Activated CD8-positive, alpha-beta T cell treated with anti-CD3 and anti-CD28 coated beads, Interleukin-2, amount 10 ng/mL, durations not matched to agents 7 days and 5 days (primary cell): ENCODE measurements at regions not wholly inside any gene's neighbourhood (a gene's known extent, or its start where the extent isn't known, plus 50 kb on each side); places are given as distances from the start of the nearest gene placed in this dataset.

Experiments used
- ATAC-seq: fragments of 150-1000 bp; cut with Tn5 transposase; one replicate; pipeline ENCODE4 v1.10.0; 2021; ENCODE audit warnings: moderate library complexity
- CTCF ChIA-PET: fragments of 350-600 bp; sonication (Branson Sonifier 250); formaldehyde crosslinking; loops from one replicate; lab custom pipeline; 2021; ENCODE audit warnings: antibody characterized with exemption; lab: Charles Lee
- POLR2A ChIA-PET: fragments of 350-600 bp; sonication (Branson Sonifier 250); formaldehyde crosslinking; loops from one replicate; lab custom pipeline; 2021; ENCODE audit warnings: antibody characterized with exemption; lab: Charles Lee
- DNase-seq: peaks from one replicate; pipeline ENCODE4 v3.0.0-alpha.2; 2020
- H3K27ac Mint-ChIP-seq: one replicate; pipeline ENCODE4 v1.8.0; 2021; ENCODE audit warnings: mild to moderate bottlenecking, mixed read lengths
- H3K27me3 Mint-ChIP-seq: one replicate; pipeline ENCODE4 v1.8.0; 2021; ENCODE audit warnings: low read depth, mixed read lengths
- H3K36me3 Mint-ChIP-seq: one replicate; pipeline ENCODE4 v1.8.0; 2021; ENCODE audit warnings: low read depth, mixed read lengths
- H3K4me1 Mint-ChIP-seq: one replicate; pipeline ENCODE4 v1.8.0; 2021; ENCODE audit warnings: low read depth, mixed read lengths
- H3K4me3 Mint-ChIP-seq: one replicate; pipeline ENCODE4 v1.8.0; 2021; ENCODE audit warnings: mild to moderate bottlenecking, mixed read lengths
- H3K9me3 Mint-ChIP-seq: one replicate; pipeline ENCODE4 v1.8.0; 2022; ENCODE audit warnings: mixed read lengths; ENCODE audit not compliant: insufficient read depth

DNA sequence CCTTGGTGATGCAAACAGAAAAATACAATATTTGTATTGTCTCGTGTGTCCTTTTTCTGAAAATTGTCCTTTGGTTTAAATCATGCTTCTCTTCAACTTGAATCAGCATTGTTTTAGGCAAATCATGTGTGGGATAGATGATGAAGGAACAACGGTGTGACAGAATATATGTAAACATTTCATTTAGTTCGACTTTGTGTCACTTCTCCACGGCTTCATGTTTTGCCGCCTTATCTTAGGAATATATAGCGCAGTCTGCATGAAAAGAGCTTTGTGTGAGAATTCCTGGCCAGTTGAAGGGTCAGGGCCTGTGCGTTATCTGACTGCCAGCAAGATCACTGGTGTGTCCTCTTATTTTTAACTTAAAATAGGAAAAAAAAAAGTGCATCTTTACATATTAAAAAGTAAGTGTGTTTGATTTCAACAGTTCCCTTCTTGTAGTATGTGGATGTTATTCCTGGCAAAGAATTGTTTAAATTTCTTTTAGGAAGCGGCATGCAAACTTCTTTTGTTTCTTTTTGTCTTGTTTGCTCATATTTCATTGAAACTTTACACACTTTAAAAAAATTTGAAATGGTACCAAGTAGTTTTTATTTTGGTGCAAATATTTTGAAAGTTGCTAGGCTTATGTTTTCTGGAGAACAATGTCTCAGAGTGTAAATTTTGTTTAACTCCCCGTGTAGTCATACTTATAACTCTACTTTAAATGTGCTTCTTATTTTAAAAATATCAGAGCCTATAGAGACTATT is 465.2 kb downstream of the USP25 start:
- ChIA-PET CTCF (no interaction called here), POLR2A (no interaction called here)
- ATAC-seq (no peak), DNase-seq (no peak)
- H3K36me3 Mint-ChIP-seq: no peaks in the 10 kb centered on the region
- H3K27me3 Mint-ChIP-seq: peaks cover 7% of the 10 kb centered on the region
- no peak overlapping the region for H3K4me3 Mint-ChIP-seq
- peaks cover 4% of the 10 kb centered on the region for H3K9me3 Mint-ChIP-seq
- no peak overlapping the region for H3K27ac Mint-ChIP-seq
- H3K4me1 Mint-ChIP-seq: no peaks in the 10 kb centered on the region

- no peak for ATAC-seq
- H3K4me3 Mint-ChIP-seq: no peak overlapping the region
- H3K27me3 Mint-ChIP-seq: peaks cover 7% of the 10 kb centered on the region
- no peaks in the 10 kb centered on the region for H3K36me3 Mint-ChIP-seq
- no peak overlapping the region for H3K27ac Mint-ChIP-seq
- H3K4me1 Mint-ChIP-seq: no peaks in the 10 kb centered on the region
- no peaks in the 10 kb centered on the region for H3K9me3 Mint-ChIP-seq
- CTCF ChIA-PET: no interaction called here
- POLR2A ChIA-PET: no interaction called here
- DNase-seq: no peak
Observed at GRCh38 chr21:16195538-16195910, 465.7 kb downstream of the USP25 start.

DNA sequence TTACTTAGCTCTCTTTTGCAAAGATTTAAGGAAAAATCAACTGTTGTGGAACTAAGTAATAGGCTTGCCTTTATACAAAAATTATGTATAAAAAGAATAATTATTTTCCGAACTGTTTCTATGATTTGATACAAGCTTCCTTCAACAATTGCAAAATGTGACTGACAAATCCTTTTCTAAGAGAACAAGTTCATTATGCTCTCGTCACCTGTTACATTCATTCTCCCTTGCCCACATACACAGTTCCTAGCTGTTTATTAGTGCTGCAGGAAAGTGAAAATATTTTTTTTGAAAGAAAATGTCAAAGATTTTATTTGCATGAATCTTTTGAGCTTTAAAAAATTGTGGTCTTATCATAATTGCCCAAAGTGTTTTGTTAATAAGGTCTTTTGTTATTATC is 466.2 kb downstream of the USP25 start:
- Mint-ChIP-seq H3K36me3 (no peaks in the 10 kb centered on the region), H3K4me3 (no peak overlapping the region), H3K27ac (no peak overlapping the region), H3K4me1 (no peaks in the 10 kb centered on the region), H3K9me3 (no peaks in the 10 kb centered on the region), H3K27me3 (peaks cover 7% of the 10 kb centered on the region)
- ATAC-seq (no peak), DNase-seq (no peak)
- POLR2A ChIA-PET: no interaction called here
- CTCF ChIA-PET: no interaction called here

DNA sequence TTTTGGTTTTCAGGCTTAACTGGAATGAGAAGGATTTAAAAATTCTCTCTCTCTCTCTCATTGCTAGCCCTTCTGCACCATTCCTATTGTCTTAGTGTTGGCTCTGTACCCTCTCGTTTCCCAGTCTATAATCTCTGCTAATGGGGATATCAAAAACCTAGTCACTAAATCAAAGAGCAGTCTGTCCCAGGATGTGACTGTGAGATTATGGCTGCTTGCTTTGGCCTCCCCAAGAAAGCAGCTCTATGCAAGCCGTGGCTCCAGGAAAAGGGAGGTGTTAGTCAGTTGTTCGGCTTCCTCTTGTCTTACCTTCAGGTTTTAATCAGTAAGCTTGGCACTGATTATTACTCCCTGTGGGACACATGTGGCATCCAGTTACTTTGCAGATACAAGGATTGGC is 468.8 kb downstream of the USP25 start:
- no peak overlapping the region for H3K27ac Mint-ChIP-seq
- no peak for DNase-seq

GRCh38 chr21:16199539-16199938 is 469.8 kb downstream of the USP25 start:
- Mint-ChIP-seq H3K27me3 (peaks cover 4% of the 10 kb centered on the region), H3K36me3 (no peaks in the 10 kb centered on the region), H3K4me3 (no peak overlapping the region), H3K4me1 (no peaks in the 10 kb centered on the region), H3K9me3 (no peaks in the 10 kb centered on the region), H3K27ac (no peak overlapping the region)
- ChIA-PET CTCF (no interaction called here), POLR2A (no interaction called here)
- DNase-seq (no peak), ATAC-seq (no peak)

More for the DNA sequence above, 468.8 kb downstream of the USP25 start:
- Mint-ChIP-seq H3K27me3 (peaks cover 7% of the 10 kb centered on the region), H3K4me3 (no peak overlapping the region), H3K9me3 (no peaks in the 10 kb centered on the region), H3K4me1 (no peaks in the 10 kb centered on the region), H3K36me3 (no peaks in the 10 kb centered on the region)
- ATAC-seq: no peak
- ChIA-PET CTCF (no interaction called here), POLR2A (no interaction called here)

GRCh38 chr21:16201718-16202117 is 471.9 kb downstream of the USP25 start:
- DNase-seq: no peak
- no peak for ATAC-seq
- no peak overlapping the region for H3K4me3 Mint-ChIP-seq
- CTCF ChIA-PET: no interaction called here
- POLR2A ChIA-PET: no interaction called here
- no peaks in the 10 kb centered on the region for H3K4me1 Mint-ChIP-seq
- no peak overlapping the region for H3K27ac Mint-ChIP-seq
- H3K27me3 Mint-ChIP-seq: no peaks in the 10 kb centered on the region
- no peaks in the 10 kb centered on the region for H3K36me3 Mint-ChIP-seq
- H3K9me3 Mint-ChIP-seq: no peaks in the 10 kb centered on the region

DNA sequence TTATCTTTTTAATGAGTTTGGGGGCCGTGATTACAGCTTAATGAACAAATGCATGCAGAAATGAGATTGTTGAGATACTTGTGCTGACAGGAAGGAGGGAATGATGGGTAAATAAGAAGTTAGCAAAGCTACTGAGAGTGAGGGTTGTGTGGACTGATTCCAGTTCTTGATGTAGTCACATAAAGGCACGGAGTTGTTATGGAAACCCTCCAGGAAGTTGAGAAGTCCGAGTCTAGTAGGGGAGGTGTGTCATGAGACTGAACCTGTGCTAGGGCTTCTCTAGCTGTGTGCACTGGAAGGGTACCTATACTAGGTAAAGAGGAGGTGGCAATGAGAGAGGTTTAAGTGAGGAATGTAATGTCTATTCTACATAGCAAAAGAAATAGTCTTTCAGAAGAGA is 475.7 kb downstream of the USP25 start:
- DNase-seq: no peak
- ChIA-PET CTCF (no interaction called here), POLR2A (no interaction called here)
- Mint-ChIP-seq H3K9me3 (no peaks in the 10 kb centered on the region), H3K27ac (no peak overlapping the region), H3K4me3 (no peak overlapping the region), H3K4me1 (no peaks in the 10 kb centered on the region), H3K36me3 (no peaks in the 10 kb centered on the region), H3K27me3 (no peaks in the 10 kb centered on the region)
- no peak for ATAC-seq

- no peak for ATAC-seq
- H3K4me1 Mint-ChIP-seq: no peaks in the 10 kb centered on the region
Observed at GRCh38 chr21:16211339-16212303, 481.8 kb downstream of the USP25 start.

DNA sequence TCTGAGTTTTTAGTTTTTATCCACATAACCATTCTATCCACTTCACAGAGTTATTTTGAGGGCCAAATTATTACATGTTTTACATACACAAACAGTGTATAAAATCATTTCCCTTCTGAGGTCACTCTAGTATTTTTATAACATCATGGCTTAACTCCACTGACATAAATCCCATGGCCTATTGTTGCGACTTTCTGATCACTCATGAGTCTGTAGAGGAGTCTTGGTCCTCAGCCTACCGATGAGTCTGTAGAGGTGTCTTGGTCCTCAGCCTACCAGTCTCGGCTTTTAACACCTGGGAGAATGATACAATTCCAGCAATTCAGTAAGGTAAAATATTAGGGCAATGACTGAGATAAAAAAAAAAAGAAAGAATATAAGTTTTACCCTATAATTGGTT is 483.7 kb downstream of the USP25 start:
- Mint-ChIP-seq H3K27me3 (no peaks in the 10 kb centered on the region), H3K4me3 (no peak overlapping the region), H3K27ac (no peak overlapping the region), H3K36me3 (no peaks in the 10 kb centered on the region), H3K9me3 (no peaks in the 10 kb centered on the region), H3K4me1 (no peaks in the 10 kb centered on the region)
- no peak for DNase-seq
- CTCF ChIA-PET: no interaction called here
- no peak for ATAC-seq
- POLR2A ChIA-PET: no interaction called here

More at GRCh38 chr21:16211339-16212303, 481.8 kb downstream of the USP25 start:
- Mint-ChIP-seq H3K4me3 (no peak overlapping the region), H3K36me3 (no peaks in the 10 kb centered on the region), H3K27ac (no peak overlapping the region), H3K27me3 (no peaks in the 10 kb centered on the region), H3K9me3 (no peaks in the 10 kb centered on the region)
- DNase-seq: no peak
- CTCF ChIA-PET: no interaction called here
- POLR2A ChIA-PET: no interaction called here

- no peaks in the 10 kb centered on the region for H3K36me3 Mint-ChIP-seq
- ChIA-PET CTCF (no interaction called here), POLR2A (no interaction called here)
- H3K4me1 Mint-ChIP-seq: no peaks in the 10 kb centered on the region
- H3K27me3 Mint-ChIP-seq: no peaks in the 10 kb centered on the region
- DNase-seq: no peak
- no peak overlapping the region for H3K27ac Mint-ChIP-seq
- H3K4me3 Mint-ChIP-seq: no peak overlapping the region
- no peaks in the 10 kb centered on the region for H3K9me3 Mint-ChIP-seq
- ATAC-seq: no peak
Observed at GRCh38 chr21:16215193-16215592, 485.4 kb downstream of the USP25 start.

DNA sequence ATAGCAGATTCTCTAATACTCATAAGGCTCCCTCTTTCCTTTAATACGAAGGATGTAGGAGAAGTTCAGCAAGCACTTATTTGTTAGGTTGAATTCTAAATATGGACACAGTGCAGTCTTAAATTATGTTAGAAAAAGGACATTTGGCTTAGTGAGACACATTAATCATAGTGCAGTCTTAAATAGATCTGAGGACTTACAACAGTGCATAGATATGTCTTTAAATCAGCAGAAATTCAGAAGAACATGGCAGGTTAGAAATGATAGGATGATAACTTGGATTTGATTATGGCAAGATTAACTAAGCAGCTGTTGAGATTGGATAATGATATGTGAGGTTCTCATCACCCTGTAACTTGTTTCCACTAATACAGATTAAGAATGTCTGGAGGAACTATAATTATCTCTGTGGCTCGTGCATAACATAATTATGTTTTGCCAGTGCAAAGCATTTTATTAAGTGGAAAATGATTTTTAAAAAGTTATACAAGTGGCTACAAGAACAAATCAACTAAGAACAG is 485.9 kb downstream of the USP25 start:
- no peaks in the 10 kb centered on the region for H3K27me3 Mint-ChIP-seq
- ATAC-seq (no peak), DNase-seq (no peak)
- ChIA-PET POLR2A (no interaction called here), CTCF (no interaction called here)
- H3K27ac Mint-ChIP-seq: no peak overlapping the region
- H3K9me3 Mint-ChIP-seq: no peaks in the 10 kb centered on the region
- no peak overlapping the region for H3K4me3 Mint-ChIP-seq
- no peaks in the 10 kb centered on the region for H3K4me1 Mint-ChIP-seq
- no peaks in the 10 kb centered on the region for H3K36me3 Mint-ChIP-seq

- H3K9me3 Mint-ChIP-seq: no peaks in the 10 kb centered on the region
- H3K27ac Mint-ChIP-seq: no peak overlapping the region
- DNase-seq: no peak
- no peaks in the 10 kb centered on the region for H3K27me3 Mint-ChIP-seq
- no peak overlapping the region for H3K4me3 Mint-ChIP-seq
- ChIA-PET CTCF (no interaction called here), POLR2A (no interaction called here)
- no peaks in the 10 kb centered on the region for H3K4me1 Mint-ChIP-seq
- no peaks in the 10 kb centered on the region for H3K36me3 Mint-ChIP-seq
- no peak for ATAC-seq
Observed at GRCh38 chr21:16216288-16216962, 486.6 kb downstream of the USP25 start.
